Aorta (tissue), 5 donors: ENCODE measurements at regions not wholly inside any gene's neighbourhood (a gene's known extent, or its start where the extent isn't known, plus 50 kb on each side); places are given as distances from the start of the nearest gene placed in this dataset.

Experiments
- ATAC-seq: fragments of 200-7000 bp; cut with Tn5 transposase; one replicate; pipeline ENCODE4 v1.9.1; 2022; ENCODE audit warnings: moderate library complexity; ENCODE audit not compliant: low FRiP score
- DNase-seq, 2 donors: peaks; one replicate each; pipeline ENCODE4 v3.0.0-alpha.2; 2020
- H3K27ac ChIP-seq, 2 donors: one replicate each; pipeline ENCODE4 v1.5.1; 2013; ENCODE audit warnings: low read length in 2 of 2, mild to moderate bottlenecking in 2 of 2, moderate library complexity in 2 of 2, control low read depth in 1 of 2, inconsistent platforms in 1 of 2, low read depth in 1 of 2
- H3K27me3 ChIP-seq, 2 donors: one replicate each; pipeline ENCODE4 v1.6.1; 2013; ENCODE audit warnings: control low read depth in 1 of 2, low read length in 1 of 2, mild to moderate bottlenecking in 1 of 2, moderate library complexity in 1 of 2; ENCODE audit not compliant: insufficient read depth in 2 of 2, control insufficient read depth in 1 of 2
- H3K36me3 ChIP-seq, 2 donors: one replicate each; pipeline ENCODE4 v1.6.1; 2013; ENCODE audit warnings: control low read depth in 1 of 2, low read length in 1 of 2, mild to moderate bottlenecking in 1 of 2; ENCODE audit not compliant: insufficient read depth in 2 of 2, control insufficient read depth in 1 of 2
- H3K4me1 ChIP-seq, 2 donors: one replicate each; pipeline ENCODE4 v1.6.1; 2013; ENCODE audit warnings: low read length in 2 of 2, control low read depth in 1 of 2, mild to moderate bottlenecking in 1 of 2, moderate library complexity in 1 of 2; ENCODE audit not compliant: insufficient read depth in 2 of 2, control insufficient read depth in 1 of 2
- H3K4me3 ChIP-seq, 2 donors: one replicate each; pipeline ENCODE4 v1.5.1; 2013; ENCODE audit warnings: low read length in 2 of 2, control low read depth in 1 of 2, mild to moderate bottlenecking in 1 of 2
- H3K9me3 ChIP-seq: one replicate; pipeline ENCODE4 v1.6.1; 2013; ENCODE audit warnings: mild to moderate bottlenecking, low read length; ENCODE audit not compliant: control insufficient read depth
- WGBS, 2 donors: extraction: QIAGEN DNeasy Blood & Tissue Kit; methylation state at CpG; one replicate each; pipeline ENCODE4 v1.1.7; 2013; 5-methylcytosine and 5-hydroxymethylcytosine counted together
- intact Hi-C, 2 donors: fragments of 100-400 bp; cut with DNase I; formaldehyde crosslinking; loops; one replicate each; pipeline versions ENCODE4 v1.14.2 to v1.15.0; 2022
- donor health status: healthy with polysubstance abuse.
- donor health status: Bipolar disorder and iron deficiency.
- donor health status: DM: no; HTN: no; CAD: no.
- donor health status: DM: no; HTN: no; CAD: no.
- donor health status: DM: yes; HTN: yes; CAD: no.

DNA sequence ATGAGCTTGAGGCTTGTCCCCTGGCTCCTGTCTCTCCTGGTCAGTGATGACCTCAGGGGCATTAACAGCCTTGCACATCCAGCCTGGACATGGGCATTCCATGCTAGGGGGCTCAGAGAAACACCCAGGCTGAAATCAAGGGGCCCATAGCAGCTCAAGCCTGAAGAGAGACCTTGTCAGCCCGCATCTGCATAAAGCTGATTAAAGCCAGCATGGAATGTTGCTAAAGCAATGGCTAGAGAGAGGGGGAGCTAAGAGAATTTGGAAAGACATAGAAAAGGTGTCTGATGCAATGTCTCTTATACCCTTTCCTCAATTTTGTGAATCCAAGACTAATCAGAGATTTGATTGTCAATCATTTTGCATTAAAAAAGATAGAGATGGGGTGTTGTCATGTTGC, 51.4 kb upstream of the WSCD1 start:
- Histone ChIP-seq H3K4me3 (no peak overlapping the region), H3K27me3 (no peaks in the 10 kb centered on the region), H3K36me3 (no peaks in the 10 kb centered on the region), H3K9me3 (no peaks in the 10 kb centered on the region), H3K27ac (no peak overlapping the region), H3K4me1 (no peaks in the 10 kb centered on the region)
- intact Hi-C loops = no loop called here
- no peak for DNase-seq
- no peak for ATAC-seq
- whole genome bisulfite sequencing, 2 donors = 48 to 69% methylated on average over 1 of the region's 1 CpG

DNA sequence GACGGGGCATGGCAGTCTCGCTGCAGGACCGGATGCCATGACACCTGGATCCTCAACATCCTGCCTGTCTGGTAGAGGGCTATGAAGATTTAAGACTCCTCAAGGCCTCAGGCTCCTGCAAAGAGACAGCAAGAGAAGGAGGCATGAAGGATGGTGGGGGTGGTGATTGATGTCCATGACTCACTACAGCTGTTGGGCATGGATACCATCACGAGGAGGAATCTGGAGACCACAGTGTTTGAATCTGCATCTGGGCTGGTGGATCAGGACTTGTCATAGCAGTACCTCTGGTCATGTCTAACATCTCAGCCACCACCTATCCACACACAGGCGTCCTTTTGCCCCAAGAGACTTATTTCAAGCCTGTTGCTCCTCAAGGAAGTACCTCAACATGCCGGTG, 50.2 kb upstream of the WSCD1 start:
- no peak overlapping the region for H3K4me3 ChIP-seq
- H3K9me3 ChIP-seq = no peaks in the 10 kb centered on the region
- H3K27me3 ChIP-seq = no peaks in the 10 kb centered on the region
- H3K36me3 ChIP-seq = no peaks in the 10 kb centered on the region
- no peak for DNase-seq
- H3K27ac ChIP-seq = no peak overlapping the region
- intact Hi-C loops = no loop called here
- no peak for ATAC-seq
- WGBS, 2 donors = 80 to 81% methylated on average over 6 of the region's 6 CpGs
- no peaks in the 10 kb centered on the region for H3K4me1 ChIP-seq

DNA sequence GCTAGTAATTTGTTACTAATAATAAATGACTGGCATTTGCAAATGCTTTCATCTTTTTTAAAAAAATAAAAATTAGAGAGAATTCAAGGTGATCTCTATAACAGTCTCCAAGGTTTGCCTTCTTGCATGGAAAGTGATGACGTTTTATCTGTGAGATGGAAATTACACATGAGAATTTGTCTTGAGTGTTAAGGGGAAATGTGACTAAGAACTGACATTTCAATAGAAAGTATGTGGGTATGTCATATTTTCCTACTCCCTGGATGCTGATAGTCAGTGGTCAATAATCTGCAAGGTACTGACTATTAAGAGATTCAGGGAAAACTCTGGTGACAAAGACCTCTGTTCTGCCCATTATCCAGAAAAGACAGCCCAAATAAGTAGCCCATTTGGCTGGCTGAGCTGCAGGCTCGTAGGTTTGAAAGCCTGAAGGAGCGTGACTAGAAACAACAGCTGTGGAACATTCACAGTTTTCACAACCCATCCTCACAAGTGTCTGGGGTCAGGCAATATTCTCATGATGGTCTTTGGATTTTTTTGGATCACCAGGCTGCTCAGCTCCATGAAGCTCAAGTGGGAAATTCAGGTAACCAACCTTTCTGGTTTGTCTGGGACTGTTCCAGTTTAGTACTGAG, 49.7 kb upstream of the WSCD1 start:
- no peaks in the 10 kb centered on the region for H3K9me3 ChIP-seq
- no peak overlapping the region for H3K4me3 ChIP-seq
- no peaks in the 10 kb centered on the region for H3K36me3 ChIP-seq
- 53 to 67% methylated on average over 3 of the region's 3 CpGs for WGBS, 2 donors
- intact Hi-C loops = no loop called here
- no peaks in the 10 kb centered on the region for H3K4me1 ChIP-seq
- no peaks in the 10 kb centered on the region for H3K27me3 ChIP-seq
- H3K27ac ChIP-seq = no peak overlapping the region
- DNase-seq = no peak
- ATAC-seq = no peak
